Adrenal gland (tissue), 9 donors: ENCODE measurements at regions not wholly inside any gene's neighbourhood (a gene's known extent, or its start where the extent isn't known, plus 50 kb on each side); places are given as distances from the start of the nearest gene placed in this dataset.

Experiments used
- DNase-seq, 7 donors: peaks; one replicate each; pipeline ENCODE4 v3.0.0-alpha.2; 2019 to 2020
- H3K27ac ChIP-seq, 5 donors: fragments of 200-600 bp; sonication (generic) in 4 of 5; 1 replicate in 3 of 5; 2 replicates in 2 of 5; pipeline versions ENCODE4 v1.5.1 to v1.8.0; 2016 to 2020; ENCODE audit warnings: mild to moderate bottlenecking in 1 of 5
- H3K27me3 ChIP-seq: fragments of 200-600 bp; 2 replicates; pipeline ENCODE4 v1.8.0; 2021
- H3K36me3 ChIP-seq, 2 donors: fragments of 200-600 bp; replicated peaks in 1 of 2; 1 replicate in 1 of 2; 2 replicates in 1 of 2; pipeline versions ENCODE4 v1.5.1 to v1.8.0; 2018 to 2022
- H3K4me1 ChIP-seq, 2 donors: fragments of 200-600 bp; replicated peaks in 1 of 2; 1 replicate in 1 of 2; 2 replicates in 1 of 2; pipeline versions ENCODE4 v1.5.1 to v1.8.0; 2018 to 2021
- H3K4me3 ChIP-seq, 4 donors: fragments of 200-600 bp; sonication (generic) in 3 of 4; one replicate each; pipeline ENCODE4 v1.5.1; 2016 to 2018
- H3K9me3 ChIP-seq, 3 donors: fragments of 200-600 bp; sonication (generic) in 1 of 3; replicated peaks in 1 of 3; 1 replicate in 2 of 3; 2 replicates in 1 of 3; pipeline versions ENCODE4 v1.5.1 to v1.8.0; 2016 to 2021
- POLR2A ChIP-seq, 2 donors: fragments of 450-650 bp; IDR thresholded peaks; one replicate each; pipeline ENCODE4 v1.6.1; 2017; ENCODE audit warnings: antibody characterized with exemption in 2 of 2, mild to moderate bottlenecking in 2 of 2, moderate library complexity in 1 of 2
- WGBS, 4 donors: extraction: QIAGEN DNeasy Blood & Tissue Kit in 2 of 4; methylation state at CpG; one replicate each; pipeline versions ENCODE4 v1.1.5 to v1.1.7; 2013 to 2017; 5-methylcytosine and 5-hydroxymethylcytosine counted together
- intact Hi-C, 2 donors: fragments of 100-400 bp; cut with DNase I; formaldehyde crosslinking; loops; one replicate each; pipeline versions ENCODE4 v1.14.1 to v1.15.0; 2022 to 2023
- TF ChIP-seq, protein P1 (sequence below), 6 experiments: fragments of 450-650 bp in 4 of 6; fragments of 200-600 bp in 2 of 6; sonication (generic) in 1 of 6; IDR thresholded peaks; 1 replicate in 5 of 6; 2 replicates in 1 of 6; pipeline versions ENCODE4 v1.5.1 to v1.8.0; 2016 to 2021; ENCODE audit warnings: antibody characterized with exemption in 6 of 6, mild to moderate bottlenecking in 2 of 6, moderate library complexity in 1 of 6
- donor health status: healthy with polysubstance abuse.
- donor health status: Bipolar disorder and iron deficiency.
- donor health status: DM: yes; HTN: yes; CAD: no.
- donor health status: DM: no; HTN: no; CAD: no.
- donor health status: DM: no; HTN: no; CAD: no.

DNA sequence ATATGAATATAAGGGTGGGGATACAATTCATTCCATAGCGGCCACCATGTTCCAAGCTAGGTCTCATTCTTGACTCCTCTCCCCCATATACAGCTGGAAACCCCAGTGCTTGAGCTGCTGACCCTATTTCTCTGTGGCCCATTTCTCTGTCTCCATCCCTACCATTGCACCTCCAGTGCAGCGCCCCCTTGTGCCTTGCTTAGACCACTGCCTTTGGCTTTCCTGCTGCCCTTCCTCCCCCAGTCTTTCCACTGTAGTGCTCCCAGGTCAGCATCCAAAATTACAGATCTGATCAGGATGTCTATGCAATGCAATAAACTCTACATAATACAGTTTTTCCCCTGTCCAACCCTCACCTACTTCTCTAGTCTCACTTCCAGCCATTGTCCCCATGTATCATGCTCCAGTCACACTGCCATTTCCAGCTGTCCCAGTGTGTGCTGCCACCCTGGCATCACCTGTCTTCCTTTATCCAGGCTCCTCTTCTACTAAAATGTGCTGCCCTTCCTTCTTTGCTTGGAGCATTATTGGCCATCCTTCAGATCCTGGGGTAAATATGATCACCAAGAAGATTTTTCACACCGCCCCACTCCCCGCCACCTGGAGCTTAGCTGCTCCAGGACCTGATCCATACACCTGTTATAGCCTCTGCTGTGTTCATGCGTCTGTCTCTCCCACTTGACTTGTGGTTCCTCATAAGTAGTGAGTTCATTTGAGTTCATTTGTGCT, 199.4 kb upstream of the IPO5 start:
- H3K27me3 ChIP-seq, result no peaks in the 10 kb centered on the region
- no peaks in the 10 kb centered on the region for H3K9me3 ChIP-seq
- DNase-seq, result no peak
- H3K36me3 ChIP-seq, result no peaks in the 10 kb centered on the region
- no peak overlapping the region for H3K4me3 ChIP-seq
- intact Hi-C loops, result no loop called here
- WGBS, 4 donors, result 64 to 82% (median 80%) methylated on average over 5 of the region's 5 CpGs
- H3K4me1 ChIP-seq, result peaks cover 0 to 6% of the 10 kb centered on the region in 2 donors
- TF ChIP-seq POLR2A (IDR thresholded peaks at IDR 0.05), result no peak
- TF ChIP-seq, protein P1, sequence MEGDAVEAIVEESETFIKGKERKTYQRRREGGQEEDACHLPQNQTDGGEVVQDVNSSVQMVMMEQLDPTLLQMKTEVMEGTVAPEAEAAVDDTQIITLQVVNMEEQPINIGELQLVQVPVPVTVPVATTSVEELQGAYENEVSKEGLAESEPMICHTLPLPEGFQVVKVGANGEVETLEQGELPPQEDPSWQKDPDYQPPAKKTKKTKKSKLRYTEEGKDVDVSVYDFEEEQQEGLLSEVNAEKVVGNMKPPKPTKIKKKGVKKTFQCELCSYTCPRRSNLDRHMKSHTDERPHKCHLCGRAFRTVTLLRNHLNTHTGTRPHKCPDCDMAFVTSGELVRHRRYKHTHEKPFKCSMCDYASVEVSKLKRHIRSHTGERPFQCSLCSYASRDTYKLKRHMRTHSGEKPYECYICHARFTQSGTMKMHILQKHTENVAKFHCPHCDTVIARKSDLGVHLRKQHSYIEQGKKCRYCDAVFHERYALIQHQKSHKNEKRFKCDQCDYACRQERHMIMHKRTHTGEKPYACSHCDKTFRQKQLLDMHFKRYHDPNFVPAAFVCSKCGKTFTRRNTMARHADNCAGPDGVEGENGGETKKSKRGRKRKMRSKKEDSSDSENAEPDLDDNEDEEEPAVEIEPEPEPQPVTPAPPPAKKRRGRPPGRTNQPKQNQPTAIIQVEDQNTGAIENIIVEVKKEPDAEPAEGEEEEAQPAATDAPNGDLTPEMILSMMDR (IDR thresholded peaks at IDR 0.05), result no peak
- no peak overlapping the region for H3K27ac ChIP-seq

DNA sequence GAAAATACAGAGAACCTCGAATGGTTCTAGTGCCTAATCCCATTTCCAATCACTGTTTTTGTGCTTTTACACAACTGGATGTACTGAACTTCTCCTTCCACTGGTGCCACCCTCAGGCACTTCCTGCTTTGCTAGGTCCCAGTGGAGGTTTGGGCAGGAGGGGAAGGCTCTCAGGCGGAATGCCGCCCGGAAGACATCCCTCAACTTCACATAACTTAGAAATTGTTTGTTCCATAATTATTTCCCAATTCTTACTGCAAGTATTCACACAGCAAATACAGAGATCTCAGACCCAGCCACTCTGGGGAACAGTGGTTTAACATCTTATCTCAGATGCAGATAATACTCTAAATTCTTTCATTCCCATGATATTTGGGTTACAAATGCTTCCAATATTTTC, 195.7 kb upstream of the IPO5 start:
- H3K4me1 ChIP-seq, result no peaks in the 10 kb centered on the region
- no peak for TF ChIP-seq POLR2A (IDR thresholded peaks at IDR 0.05)
- TF ChIP-seq, protein P1 (IDR thresholded peaks at IDR 0.05), result no peak
- no peaks in the 10 kb centered on the region for H3K27me3 ChIP-seq
- DNase-seq, result peak in 5 of 7 donors; percentile 26 to 65 (median 47)
- H3K27ac ChIP-seq, result peak overlapping the region in 2 of 5 donors; percentile 7 to 69
- H3K9me3 ChIP-seq, result no peaks in the 10 kb centered on the region
- H3K4me3 ChIP-seq, result no peak overlapping the region
- 57 to 63% (median 60%) methylated on average over 4 of the region's 4 CpGs for WGBS, 4 donors
- intact Hi-C loops, result no loop called here
- no peaks in the 10 kb centered on the region for H3K36me3 ChIP-seq

DNA sequence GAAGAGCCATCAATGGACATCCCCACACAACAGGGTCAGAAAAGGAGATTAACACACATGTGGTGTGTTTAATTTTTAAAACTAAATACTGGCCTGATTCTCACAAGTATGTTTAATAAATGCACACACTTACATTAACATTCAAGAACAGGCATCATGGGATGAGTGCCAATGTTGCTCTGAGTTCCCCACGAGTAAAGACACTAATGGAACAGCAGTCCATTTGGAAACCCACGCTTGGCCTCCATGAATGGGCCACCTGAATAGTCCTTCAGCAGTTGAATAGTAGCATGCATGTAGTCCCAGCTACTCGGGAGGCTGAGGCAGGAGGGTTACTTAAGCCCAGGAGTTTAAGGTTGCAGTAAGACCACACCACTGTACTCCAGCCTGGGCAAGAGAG, 195.2 kb upstream of the IPO5 start:
- 44 to 54% (median 47%) methylated on average over 3 of the region's 3 CpGs for WGBS, 4 donors
- no peaks in the 10 kb centered on the region for H3K4me1 ChIP-seq
- H3K36me3 ChIP-seq, result no peaks in the 10 kb centered on the region
- DNase-seq, result no peak
- no peak overlapping the region for H3K27ac ChIP-seq
- TF ChIP-seq, protein P1 (IDR thresholded peaks at IDR 0.05), result no peak
- TF ChIP-seq POLR2A (IDR thresholded peaks at IDR 0.05), result no peak
- H3K9me3 ChIP-seq, result no peaks in the 10 kb centered on the region
- intact Hi-C loops, result no loop called here
- no peaks in the 10 kb centered on the region for H3K27me3 ChIP-seq
- H3K4me3 ChIP-seq, result no peak overlapping the region

DNA sequence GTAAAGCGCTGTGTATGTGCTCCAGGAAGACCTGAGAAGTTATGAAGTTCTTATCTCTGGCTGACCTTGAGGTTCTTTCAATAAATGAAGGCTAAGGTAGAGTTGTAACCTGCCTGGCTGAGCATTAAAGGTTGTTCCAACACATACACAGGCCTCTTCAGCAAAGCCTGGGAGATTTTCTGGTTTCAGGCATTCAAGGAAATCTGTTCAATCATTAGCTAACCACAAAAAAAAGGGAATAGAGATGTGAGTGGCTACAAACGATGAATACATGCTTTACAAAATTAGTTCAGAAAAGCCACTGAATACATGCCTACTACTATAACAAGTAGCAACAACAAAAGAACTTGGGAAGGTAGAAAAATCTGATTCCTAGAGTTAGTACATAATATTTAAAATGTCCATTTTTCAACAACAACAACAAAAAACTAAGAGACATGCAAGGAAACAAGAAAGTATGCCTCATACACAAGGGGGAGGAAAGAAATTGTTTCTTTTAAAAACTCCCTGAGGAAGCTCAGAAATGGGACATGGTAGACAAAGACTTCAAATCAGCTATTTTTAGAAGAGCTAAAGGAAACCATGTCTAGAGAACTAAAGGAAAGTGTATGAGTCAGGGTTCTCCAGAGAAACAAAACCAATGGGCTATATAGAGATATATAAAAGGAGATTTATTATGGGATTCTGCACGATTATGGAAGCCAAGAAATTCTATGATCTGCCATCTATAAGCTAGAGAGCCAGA, 191.5 kb upstream of the IPO5 start:
- Histone ChIP-seq H3K27me3 (no peaks in the 10 kb centered on the region), H3K4me1 (no peaks in the 10 kb centered on the region), H3K4me3 (no peak overlapping the region), H3K36me3 (no peaks in the 10 kb centered on the region), H3K27ac (no peak overlapping the region), H3K9me3 (no peaks in the 10 kb centered on the region)
- TF ChIP-seq, protein P1 (IDR thresholded peaks at IDR 0.05), result no peak
- no peak for TF ChIP-seq POLR2A (IDR thresholded peaks at IDR 0.05)
- WGBS, 4 donors, result 55 to 70% (median 67%) methylated on average over 3 of the region's 3 CpGs
- intact Hi-C loops, result no loop called here
- no peak for DNase-seq
